HepG2 (cell line): ENCODE measurements at regions not wholly inside any gene's neighbourhood (a gene's known extent, or its start where the extent isn't known, plus 50 kb on each side); places are given as distances from the start of the nearest gene placed in this dataset.

Experiments
- CREB3 ChIP-seq: sonication (generic); formaldehyde crosslinking; IDR thresholded peaks from 2 replicates; pipeline ENCODE4 v1.5.0; 2020; ENCODE audit warnings: missing genetic modification reagents
- ETV6 ChIP-seq: sonication (generic); formaldehyde crosslinking; conservative IDR thresholded peaks from 2 replicates; pipeline ENCODE4 v1.4.0; 2020; ENCODE audit warnings: missing genetic modification reagents
- HDAC6 ChIP-seq: fragments of 200-600 bp; sonication (generic); IDR thresholded peaks from 2 replicates; pipeline ENCODE4 v1.7.0; 2017; ENCODE audit warnings: mild to moderate bottlenecking, antibody characterized with exemption, low read length, low read depth
- IRF2 ChIP-seq: IDR thresholded peaks from 2 replicates; pipeline ENCODE4 v1.6.1; 2018; ENCODE audit warnings: missing genetic modification reagents, missing compliant biosample characterization
- LCORL ChIP-seq, 2 experiments: fragments of 450-650 bp in 1 of 2; sonication (generic) in 1 of 2; formaldehyde crosslinking in 1 of 2; IDR thresholded peaks; 2 replicates each; pipeline versions ENCODE4 v1.5.0 to v1.6.1; 2017 to 2020; ENCODE audit warnings: antibody characterized with exemption in 1 of 2, missing genetic modification reagents in 1 of 2
- MXD1 ChIP-seq: sonication (generic); formaldehyde crosslinking; IDR thresholded peaks from 2 replicates; pipeline ENCODE4 v1.4.0; 2020; ENCODE audit warnings: mild to moderate bottlenecking, missing genetic modification reagents
- PCBP1 ChIP-seq: fragments of 200-400 bp; formaldehyde crosslinking; IDR thresholded peaks from 2 replicates; pipeline ENCODE4 v1.6.1; 2017; ENCODE audit warnings: mild to moderate bottlenecking, low read depth, low read length, borderline replicate concordance
- PHF5A ChIP-seq: IDR thresholded peaks from one replicate; pipeline ENCODE4 v1.6.1; 2018; ENCODE audit warnings: low read depth, missing genetic modification reagents; ENCODE audit not compliant: unreplicated experiment
- SMAD1 ChIP-seq: sonication (generic); formaldehyde crosslinking; IDR thresholded peaks from 2 replicates; pipeline ENCODE4 v1.4.0; 2020; ENCODE audit warnings: missing genetic modification reagents, low read depth, mild to moderate bottlenecking, borderline replicate concordance
- SOX5 ChIP-seq: IDR thresholded peaks from 2 replicates; pipeline ENCODE4 v1.6.1; 2016; ENCODE audit warnings: borderline replicate concordance
- ZMYM2 ChIP-seq: sonication (generic); formaldehyde crosslinking; IDR thresholded peaks from 2 replicates; pipeline ENCODE4 v1.8.0; 2022; ENCODE audit warnings: mild to moderate bottlenecking, missing genetic modification reagents
- ZMYM4 ChIP-seq: sonication (generic); formaldehyde crosslinking; IDR thresholded peaks from 2 replicates; pipeline ENCODE4 v1.8.1; 2023; ENCODE audit warnings: mild to moderate bottlenecking, missing genetic modification reagents
- ZNF136 ChIP-seq: sonication (generic); formaldehyde crosslinking; IDR thresholded peaks from 2 replicates; pipeline ENCODE4 v1.8.1; 2022; ENCODE audit warnings: low read depth, mild to moderate bottlenecking, moderate library complexity, missing genetic modification reagents
- ZNF530 ChIP-seq: sonication (generic); formaldehyde crosslinking; IDR thresholded peaks from 2 replicates; pipeline ENCODE4 v1.5.0; 2020; ENCODE audit warnings: low read depth, mild to moderate bottlenecking, missing genetic modification reagents
- ZNF546 ChIP-seq: sonication (generic); formaldehyde crosslinking; conservative IDR thresholded peaks from 2 replicates; pipeline ENCODE4 v1.8.1; 2023; ENCODE audit warnings: mild to moderate bottlenecking, missing genetic modification reagents
- ZNF776 ChIP-seq: sonication (generic); formaldehyde crosslinking; IDR thresholded peaks from 2 replicates; pipeline ENCODE4 v1.4.0; 2020; ENCODE audit warnings: mild to moderate bottlenecking, missing genetic modification reagents
- ZNF816 ChIP-seq: sonication (generic); formaldehyde crosslinking; IDR thresholded peaks from 2 replicates; pipeline ENCODE4 v1.8.0; 2022; ENCODE audit warnings: missing genetic modification reagents, mild to moderate bottlenecking, borderline replicate concordance
- ZSCAN9 ChIP-seq: IDR thresholded peaks from 2 replicates; pipeline ENCODE4 v1.6.1; 2016; ENCODE audit warnings: borderline replicate concordance
- TF ChIP-seq, protein P1 (sequence below): sonication (generic); formaldehyde crosslinking; IDR thresholded peaks from 2 replicates; pipeline ENCODE4 v1.5.0; 2020; ENCODE audit warnings: mild to moderate bottlenecking, missing genetic modification reagents, borderline replicate concordance
- TF ChIP-seq, protein P2 (sequence below): sonication (generic); formaldehyde crosslinking; IDR thresholded peaks from 2 replicates; pipeline ENCODE4 v1.8.0; 2022; ENCODE audit warnings: mild to moderate bottlenecking, missing genetic modification reagents, moderate library complexity
- TF ChIP-seq, protein P3 (sequence below): sonication (generic); formaldehyde crosslinking; conservative IDR thresholded peaks from 2 replicates; pipeline ENCODE4 v1.4.0; 2020; ENCODE audit warnings: missing genetic modification reagents

DNA sequence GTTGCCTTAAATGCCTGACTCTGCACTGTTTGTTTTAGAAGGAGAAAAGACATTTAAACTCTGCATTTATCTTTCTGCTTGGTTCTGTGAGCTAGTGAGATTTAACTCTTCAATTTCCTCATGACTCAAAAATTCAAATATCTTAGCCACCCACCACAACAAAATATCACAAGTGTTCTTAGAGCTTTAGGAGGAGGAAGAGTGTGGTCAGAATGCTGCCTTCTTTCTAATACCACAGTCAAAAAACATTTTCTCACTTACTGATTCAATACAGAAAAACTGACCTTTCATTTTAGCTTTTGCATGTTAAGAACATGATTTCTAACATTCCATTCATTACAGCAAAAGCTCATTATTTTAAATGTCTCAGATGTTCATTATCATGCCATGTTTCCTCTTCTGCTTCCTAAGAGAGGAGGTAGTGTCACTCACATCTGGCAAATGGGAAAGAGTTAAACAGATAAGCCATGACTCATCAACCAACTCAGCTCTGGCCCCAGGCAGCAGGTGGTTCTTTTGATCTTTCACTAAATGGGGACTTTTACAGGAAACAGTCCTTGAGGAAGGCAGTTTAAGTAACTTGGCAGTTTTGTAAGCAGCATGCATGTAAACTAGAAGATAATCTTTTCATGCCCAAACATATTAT, 56.4 kb upstream of the RNU6-8 start (continued):
- no peak for TF ChIP-seq PCBP1
- no peak for TF ChIP-seq ZNF136 (CRISPR knock-in tag)
- TF ChIP-seq, protein P1, sequence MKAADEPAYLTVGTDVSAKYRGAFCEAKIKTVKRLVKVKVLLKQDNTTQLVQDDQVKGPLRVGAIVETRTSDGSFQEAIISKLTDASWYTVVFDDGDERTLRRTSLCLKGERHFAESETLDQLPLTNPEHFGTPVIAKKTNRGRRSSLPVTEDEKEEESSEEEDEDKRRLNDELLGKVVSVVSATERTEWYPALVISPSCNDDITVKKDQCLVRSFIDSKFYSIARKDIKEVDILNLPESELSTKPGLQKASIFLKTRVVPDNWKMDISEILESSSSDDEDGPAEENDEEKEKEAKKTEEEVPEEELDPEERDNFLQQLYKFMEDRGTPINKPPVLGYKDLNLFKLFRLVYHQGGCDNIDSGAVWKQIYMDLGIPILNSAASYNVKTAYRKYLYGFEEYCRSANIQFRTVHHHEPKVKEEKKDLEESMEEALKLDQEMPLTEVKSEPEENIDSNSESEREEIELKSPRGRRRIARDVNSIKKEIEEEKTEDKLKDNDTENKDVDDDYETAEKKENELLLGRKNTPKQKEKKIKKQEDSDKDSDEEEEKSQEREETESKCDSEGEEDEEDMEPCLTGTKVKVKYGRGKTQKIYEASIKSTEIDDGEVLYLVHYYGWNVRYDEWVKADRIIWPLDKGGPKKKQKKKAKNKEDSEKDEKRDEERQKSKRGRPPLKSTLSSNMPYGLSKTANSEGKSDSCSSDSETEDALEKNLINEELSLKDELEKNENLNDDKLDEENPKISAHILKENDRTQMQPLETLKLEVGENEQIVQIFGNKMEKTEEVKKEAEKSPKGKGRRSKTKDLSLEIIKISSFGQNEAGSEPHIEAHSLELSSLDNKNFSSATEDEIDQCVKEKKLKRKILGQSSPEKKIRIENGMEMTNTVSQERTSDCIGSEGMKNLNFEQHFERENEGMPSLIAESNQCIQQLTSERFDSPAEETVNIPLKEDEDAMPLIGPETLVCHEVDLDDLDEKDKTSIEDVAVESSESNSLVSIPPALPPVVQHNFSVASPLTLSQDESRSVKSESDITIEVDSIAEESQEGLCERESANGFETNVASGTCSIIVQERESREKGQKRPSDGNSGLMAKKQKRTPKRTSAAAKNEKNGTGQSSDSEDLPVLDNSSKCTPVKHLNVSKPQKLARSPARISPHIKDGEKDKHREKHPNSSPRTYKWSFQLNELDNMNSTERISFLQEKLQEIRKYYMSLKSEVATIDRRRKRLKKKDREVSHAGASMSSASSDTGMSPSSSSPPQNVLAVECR (CRISPR knock-in tag): no peak
- TF ChIP-seq, protein P2, sequence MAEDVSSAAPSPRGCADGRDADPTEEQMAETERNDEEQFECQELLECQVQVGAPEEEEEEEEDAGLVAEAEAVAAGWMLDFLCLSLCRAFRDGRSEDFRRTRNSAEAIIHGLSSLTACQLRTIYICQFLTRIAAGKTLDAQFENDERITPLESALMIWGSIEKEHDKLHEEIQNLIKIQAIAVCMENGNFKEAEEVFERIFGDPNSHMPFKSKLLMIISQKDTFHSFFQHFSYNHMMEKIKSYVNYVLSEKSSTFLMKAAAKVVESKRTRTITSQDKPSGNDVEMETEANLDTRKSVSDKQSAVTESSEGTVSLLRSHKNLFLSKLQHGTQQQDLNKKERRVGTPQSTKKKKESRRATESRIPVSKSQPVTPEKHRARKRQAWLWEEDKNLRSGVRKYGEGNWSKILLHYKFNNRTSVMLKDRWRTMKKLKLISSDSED (CRISPR knock-in tag): no peak
- no peak for TF ChIP-seq ZNF816 (CRISPR knock-in tag)
- no peak for TF ChIP-seq LCORL (IDR thresholded peaks at IDR 0.05)
- TF ChIP-seq LCORL (CRISPR knock-in tag; IDR thresholded peaks at IDR 0.05): 0 out of 2 replicates have a peak, but pooled peaks have one; percentile 38
- no peak for TF ChIP-seq ZNF546 (CRISPR knock-in tag)
- no peak for TF ChIP-seq ZNF776
- no peak; the same call in 1 of the 2 replicates for TF ChIP-seq SOX5 (CRISPR knock-in tag)
- TF ChIP-seq ZMYM2 (CRISPR knock-in tag): no peak
- TF ChIP-seq SMAD1 (CRISPR knock-in tag): no peak
- TF ChIP-seq, protein P3, sequence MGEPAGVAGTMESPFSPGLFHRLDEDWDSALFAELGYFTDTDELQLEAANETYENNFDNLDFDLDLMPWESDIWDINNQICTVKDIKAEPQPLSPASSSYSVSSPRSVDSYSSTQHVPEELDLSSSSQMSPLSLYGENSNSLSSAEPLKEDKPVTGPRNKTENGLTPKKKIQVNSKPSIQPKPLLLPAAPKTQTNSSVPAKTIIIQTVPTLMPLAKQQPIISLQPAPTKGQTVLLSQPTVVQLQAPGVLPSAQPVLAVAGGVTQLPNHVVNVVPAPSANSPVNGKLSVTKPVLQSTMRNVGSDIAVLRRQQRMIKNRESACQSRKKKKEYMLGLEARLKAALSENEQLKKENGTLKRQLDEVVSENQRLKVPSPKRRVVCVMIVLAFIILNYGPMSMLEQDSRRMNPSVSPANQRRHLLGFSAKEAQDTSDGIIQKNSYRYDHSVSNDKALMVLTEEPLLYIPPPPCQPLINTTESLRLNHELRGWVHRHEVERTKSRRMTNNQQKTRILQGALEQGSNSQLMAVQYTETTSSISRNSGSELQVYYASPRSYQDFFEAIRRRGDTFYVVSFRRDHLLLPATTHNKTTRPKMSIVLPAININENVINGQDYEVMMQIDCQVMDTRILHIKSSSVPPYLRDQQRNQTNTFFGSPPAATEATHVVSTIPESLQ (CRISPR knock-in tag): no peak
- TF ChIP-seq ZSCAN9 (CRISPR knock-in tag): no peak
- TF ChIP-seq ZMYM4 (CRISPR knock-in tag): no peak
- TF ChIP-seq HDAC6: no peak
- no peak for TF ChIP-seq PHF5A (CRISPR knock-in tag)
- TF ChIP-seq CREB3 (CRISPR knock-in tag): no peak
- no peak for TF ChIP-seq ZNF530 (CRISPR knock-in tag)
- TF ChIP-seq ETV6 (CRISPR knock-in tag): no peak
- peak; percentile 54; the same call in 1 of the 2 replicates for TF ChIP-seq IRF2 (CRISPR knock-in tag)
- no peak for TF ChIP-seq MXD1 (CRISPR knock-in tag)
